Common myeloid progenitor, CD34-positive (primary cell): ENCODE measurements at regions not wholly inside any gene's neighbourhood (a gene's known extent, or its start where the extent isn't known, plus 50 kb on each side); places are given as distances from the start of the nearest gene placed in this dataset.
"Not testable (repeated sequence)": the region's sequence is repeated elsewhere in the genome, so short reads cannot be mapped to it uniquely, and the experiment has no call there.

Experiments used
- CTCF ChIA-PET: fragments of 350-600 bp; sonication (Branson Sonifier 250); formaldehyde crosslinking; loops from one replicate; lab custom pipeline; 2021; ENCODE audit warnings: antibody characterized with exemption; lab: Charles Lee
- POLR2A ChIA-PET: fragments of 350-600 bp; sonication (Branson Sonifier 250); formaldehyde crosslinking; loops from one replicate; lab custom pipeline; 2021; ENCODE audit warnings: antibody characterized with exemption; lab: Charles Lee
- DNase-seq, 3 donors: peaks; one replicate each; pipeline versions ENCODE4 v3.0.0 to v3.0.0-alpha.2; 2013
- H3K27ac ChIP-seq, 2 experiments: 1 replicate in 1 of 2; 2 replicates in 1 of 2; pipeline ENCODE4 v1.7.0; 2013; ENCODE audit warnings: inconsistent platforms in 2 of 2, low read length in 2 of 2, mild to moderate bottlenecking in 2 of 2, low read depth in 1 of 2, moderate library complexity in 1 of 2; ENCODE audit not compliant: severe bottlenecking in 2 of 2, insufficient read depth in 1 of 2, poor library complexity in 1 of 2
- H3K27me3 ChIP-seq, 5 experiments: replicated peaks in 2 of 5; 1 replicate in 3 of 5; 2 replicates in 2 of 5; pipeline versions ENCODE4 v1.6.1 to v1.7.0; 2013; ENCODE audit warnings: low read length in 4 of 5, mild to moderate bottlenecking in 2 of 5, moderate library complexity in 2 of 5, inconsistent platforms in 1 of 5; ENCODE audit not compliant: insufficient read depth in 5 of 5, control insufficient read depth in 4 of 5
- H3K36me3 ChIP-seq, 4 experiments: 1 replicate in 2 of 4; 2 replicates in 2 of 4; pipeline versions ENCODE4 v1.6.1 to v1.7.0; 2013; ENCODE audit warnings: low read length in 3 of 4, control low read depth in 1 of 4, mild to moderate bottlenecking in 1 of 4; ENCODE audit not compliant: control insufficient read depth in 4 of 4, insufficient read depth in 4 of 4
- H3K4me1 ChIP-seq, 4 experiments: 1 replicate in 3 of 4; 2 replicates in 1 of 4; pipeline versions ENCODE4 v1.6.1 to v1.7.1; 2013; ENCODE audit warnings: low read length in 3 of 4, mild to moderate bottlenecking in 3 of 4, control low read depth in 1 of 4, inconsistent platforms in 1 of 4, moderate library complexity in 1 of 4; ENCODE audit not compliant: control insufficient read depth in 4 of 4, insufficient read depth in 4 of 4; ENCODE audit errors: control extremely low read depth in 1 of 4
- H3K4me3 ChIP-seq, 7 experiments: 1 replicate in 4 of 7; 2 replicates in 3 of 7; pipeline versions ENCODE4 v1.5.1 to v1.7.0; 2013; ENCODE audit warnings: mild to moderate bottlenecking in 7 of 7, low read length in 6 of 7, moderate library complexity in 6 of 7, inconsistent platforms in 2 of 7, low read depth in 2 of 7, control low read depth in 1 of 7; ENCODE audit not compliant: insufficient read depth in 4 of 7, control insufficient read depth in 1 of 7; ENCODE audit errors: extremely low read depth in 1 of 7
- H3K9me3 ChIP-seq, 5 experiments: 1 replicate in 4 of 5; 2 replicates in 1 of 5; pipeline versions ENCODE4 v1.6.1 to v1.7.1; 2013; ENCODE audit warnings: low read length in 4 of 5, mild to moderate bottlenecking in 2 of 5, inconsistent platforms in 1 of 5, low read depth in 1 of 5, moderate library complexity in 1 of 5; ENCODE audit not compliant: control insufficient read depth in 4 of 5, insufficient read depth in 2 of 5; ENCODE audit errors: control extremely low read depth in 1 of 5
- WGBS: methylation state at CpG from one replicate; pipeline ENCODE4 v1.1.5; 2013; ENCODE audit not compliant: insufficient coverage; 5-methylcytosine and 5-hydroxymethylcytosine counted together

DNA sequence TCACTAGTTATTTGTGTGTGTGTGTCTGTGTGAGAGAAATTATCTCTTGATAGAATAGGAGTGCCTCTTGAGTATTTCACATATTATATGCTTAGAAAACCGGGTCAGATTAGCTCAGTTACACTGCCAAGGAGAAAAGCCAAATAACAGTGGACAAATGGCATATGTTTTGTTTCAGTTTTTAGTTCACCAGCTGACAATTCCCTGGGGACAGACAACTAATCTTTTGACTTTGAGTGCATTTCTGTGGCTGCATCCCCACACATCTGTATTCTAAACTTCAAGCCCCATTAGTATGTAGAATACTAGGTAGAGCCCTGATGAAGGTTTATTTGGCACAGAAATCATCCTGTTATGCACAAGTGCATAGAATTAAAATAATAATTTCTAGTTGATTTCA is 227.7 kb upstream of the CNTN3 start:
- Histone ChIP-seq H3K4me3 (no peak overlapping the region), H3K4me1 (no peaks in the 10 kb centered on the region), H3K9me3 (no peaks in the 10 kb centered on the region), H3K27ac (no peak overlapping the region), H3K27me3 (no peaks in the 10 kb centered on the region), H3K36me3 (no peaks in the 10 kb centered on the region)
- DNase-seq: no peak
- POLR2A ChIA-PET: no interaction called here
- WGBS: no CpG with 5 or more reads among the region's 1 CpG
- CTCF ChIA-PET: no interaction called here

DNA sequence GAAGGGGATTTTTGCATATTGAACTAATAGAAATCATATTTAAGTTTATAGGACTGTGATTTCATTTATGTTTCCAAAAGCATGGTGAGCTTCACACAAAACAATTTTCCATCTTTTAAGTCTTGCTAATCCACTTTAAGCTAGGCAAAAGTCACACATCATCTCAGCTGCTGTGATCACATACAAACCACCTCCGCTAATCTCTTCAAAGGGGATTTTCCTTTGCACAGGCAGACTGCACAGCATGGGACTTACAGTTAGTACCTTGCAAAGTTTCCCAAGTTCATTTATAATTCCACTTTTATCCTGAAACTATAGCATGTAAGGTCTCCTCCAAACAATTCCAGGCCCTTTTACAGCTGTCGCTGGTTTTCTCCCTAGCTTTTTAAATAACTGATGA is 225.1 kb upstream of the CNTN3 start:
- Histone ChIP-seq H3K27me3 (no peaks in the 10 kb centered on the region), H3K27ac (no peak overlapping the region), H3K9me3 (no peaks in the 10 kb centered on the region), H3K36me3 (no peaks in the 10 kb centered on the region), H3K4me1 (no peaks in the 10 kb centered on the region), H3K4me3 (no peak overlapping the region)
- WGBS: 100% methylated on average over 1 of the region's 2 CpGs
- no peak for DNase-seq
- ChIA-PET CTCF (no interaction called here), POLR2A (no interaction called here)

DNA sequence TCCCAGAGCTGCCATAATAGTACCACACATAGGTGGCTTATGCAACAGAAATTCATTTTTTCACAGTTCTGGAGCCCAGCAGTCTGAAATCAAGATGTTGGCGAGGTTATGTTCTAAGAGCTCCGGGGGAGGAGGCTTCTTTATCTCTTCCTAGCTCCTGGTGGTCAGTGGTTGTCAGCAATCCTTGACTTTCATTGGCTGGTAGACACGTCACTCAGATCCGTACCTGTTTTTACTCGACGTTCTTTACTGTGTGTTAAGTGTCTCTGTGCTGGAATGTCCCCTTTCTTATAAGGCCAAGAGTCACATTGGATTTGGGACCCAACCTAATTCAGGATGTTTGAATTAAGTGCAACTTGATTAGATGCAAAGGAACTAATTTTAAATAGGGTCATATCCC is 218.5 kb upstream of the CNTN3 start:
- CTCF ChIA-PET: no interaction called here
- Histone ChIP-seq H3K9me3 (no peaks in the 10 kb centered on the region), H3K27ac (no peak overlapping the region), H3K4me1 (no peaks in the 10 kb centered on the region), H3K27me3 (no peaks in the 10 kb centered on the region), H3K4me3 (no peak overlapping the region), H3K36me3 (no peaks in the 10 kb centered on the region)
- POLR2A ChIA-PET: no interaction called here
- 88% methylated on average over 6 of the region's 6 CpGs for WGBS
- no peak for DNase-seq

- H3K4me1 ChIP-seq, H3K9me3 ChIP-seq, H3K27ac ChIP-seq, DNase-seq, H3K4me3 ChIP-seq, CTCF ChIA-PET, POLR2A ChIA-PET, H3K27me3 ChIP-seq, H3K36me3 ChIP-seq: not testable (repeated sequence)
- 45% methylated on average over 5 of the region's 5 CpGs for WGBS
Observed at GRCh38 chr3:74830845-74831244, 216.4 kb upstream of the CNTN3 start.

DNA sequence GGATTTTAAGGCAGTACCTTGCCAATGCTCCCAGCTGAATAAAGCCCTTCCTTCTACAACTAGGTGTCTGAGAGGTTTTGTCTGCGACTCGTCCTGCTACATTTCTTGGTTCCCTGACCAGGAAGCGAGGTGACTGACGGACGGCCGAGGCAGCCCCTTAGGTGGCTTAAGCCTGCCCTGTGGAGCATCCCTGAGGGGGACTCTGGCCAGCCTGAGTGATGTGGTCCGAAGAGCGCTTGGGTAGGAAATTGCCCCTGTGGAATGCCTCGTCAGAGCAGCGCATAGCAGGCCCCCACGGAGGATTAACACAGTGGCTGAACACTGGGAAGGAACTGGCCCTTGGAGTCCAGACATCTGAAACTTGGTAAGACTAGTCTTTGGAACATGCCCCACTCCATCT is 210.9 kb upstream of the CNTN3 start:
- H3K4me1 ChIP-seq, H3K36me3 ChIP-seq, H3K9me3 ChIP-seq, H3K27ac ChIP-seq, H3K4me3 ChIP-seq, CTCF ChIA-PET, POLR2A ChIA-PET, DNase-seq, H3K27me3 ChIP-seq: not testable (repeated sequence)
- WGBS: 95% methylated on average over 11 of the region's 11 CpGs

DNA sequence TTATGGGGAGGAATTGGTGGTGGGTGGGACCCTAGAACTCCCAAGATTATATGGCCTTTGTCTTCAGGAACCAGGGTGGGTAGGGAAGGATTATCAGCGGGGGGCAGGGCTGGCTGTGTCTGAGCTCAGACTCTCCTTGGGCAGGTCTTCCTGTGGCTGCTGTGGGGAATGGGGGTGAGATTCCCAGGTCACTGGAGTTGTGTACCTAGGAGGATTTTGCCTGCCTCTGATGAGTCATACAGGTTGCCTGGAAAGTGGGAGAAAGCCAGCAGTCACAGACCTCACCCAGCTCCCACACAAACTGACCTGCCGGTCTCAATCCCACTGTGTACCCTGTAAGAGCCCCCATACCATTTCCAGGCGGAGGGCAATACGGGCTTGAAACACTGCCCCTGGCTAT is 209.9 kb upstream of the CNTN3 start:
- Histone ChIP-seq H3K4me3 (no peak overlapping the region), H3K27ac (no peak overlapping the region), H3K36me3 (no peaks in the 10 kb centered on the region), H3K27me3 (no peaks in the 10 kb centered on the region), H3K9me3 (no peaks in the 10 kb centered on the region), H3K4me1 (no peaks in the 10 kb centered on the region)
- ChIA-PET POLR2A (no interaction called here), CTCF (no interaction called here)
- WGBS: 97% methylated on average over 3 of the region's 4 CpGs
- no peak for DNase-seq

DNA sequence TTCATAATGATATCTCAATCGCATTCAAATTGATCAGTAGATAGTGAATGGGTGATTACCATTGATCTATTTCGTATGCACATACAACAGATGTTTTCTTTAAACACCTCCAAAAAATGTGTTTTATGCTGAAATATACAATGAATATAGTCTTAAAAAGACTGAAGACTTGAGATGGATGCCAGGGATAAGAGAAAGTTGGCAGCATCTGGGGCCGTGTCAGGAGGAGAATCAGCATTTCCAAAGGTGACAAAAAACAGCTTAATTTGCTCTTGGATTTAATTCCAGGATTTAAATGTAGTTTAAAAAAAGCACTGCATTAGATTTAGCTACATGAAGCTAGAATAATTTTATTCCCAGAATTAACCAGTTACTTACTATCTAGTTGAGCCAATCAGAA is 199.7 kb upstream of the CNTN3 start:
- no peak overlapping the region for H3K4me3 ChIP-seq
- DNase-seq: no peak
- ChIA-PET CTCF (no interaction called here), POLR2A (no interaction called here)
- H3K9me3 ChIP-seq: no peaks in the 10 kb centered on the region
- H3K36me3 ChIP-seq: no peaks in the 10 kb centered on the region
- no peaks in the 10 kb centered on the region for H3K27me3 ChIP-seq
- no peak overlapping the region for H3K27ac ChIP-seq
- no peaks in the 10 kb centered on the region for H3K4me1 ChIP-seq
- WGBS: 100% methylated on average over 1 of the region's 3 CpGs
